Natural killer cell (primary cell): ENCODE measurements at regions not wholly inside any gene's neighbourhood (a gene's known extent, or its start where the extent isn't known, plus 50 kb on each side); places are given as distances from the start of the nearest gene placed in this dataset.

Source experiments
- ATAC-seq, 3 donors: fragments of 150-1000 bp in 2 of 3; fragments of 200-7000 bp in 1 of 3; cut with Tn5 transposase; 1 replicate in 1 of 3; 2 replicates in 2 of 3; pipeline ENCODE4 v1.10.0; 2021; ENCODE audit warnings: mild to moderate bottlenecking in 2 of 3, moderate library complexity in 2 of 3
- DNase-seq, 2 donors: peaks; one replicate each; pipeline versions ENCODE4 v3.0.0 to v3.0.0-alpha.2; 2013 to 2021; ENCODE audit warnings: mixed read lengths in 1 of 2
- H3K27ac ChIP-seq: one replicate; pipeline ENCODE4 v1.5.1; 2013; ENCODE audit warnings: mild to moderate bottlenecking, low read length
- H3K27me3 ChIP-seq: one replicate; pipeline ENCODE4 v1.6.1; 2013; ENCODE audit warnings: low read length; ENCODE audit not compliant: control insufficient read depth, insufficient read depth
- H3K36me3 ChIP-seq: one replicate; pipeline ENCODE4 v1.6.1; 2013; ENCODE audit warnings: low read length; ENCODE audit not compliant: control insufficient read depth, insufficient read depth
- H3K4me1 ChIP-seq: one replicate; pipeline ENCODE4 v1.6.1; 2013; ENCODE audit warnings: low read length; ENCODE audit not compliant: control insufficient read depth, insufficient read depth
- H3K4me3 ChIP-seq: one replicate; pipeline ENCODE4 v1.5.1; 2013; ENCODE audit warnings: low read length
- H3K9me3 ChIP-seq: one replicate; pipeline ENCODE4 v1.6.1; 2013; ENCODE audit warnings: low read length; ENCODE audit not compliant: control insufficient read depth, insufficient read depth
- H3K27ac Mint-ChIP-seq, 2 donors: one replicate each; pipeline ENCODE4 v1.8.0; 2022; ENCODE audit warnings: mild to moderate bottlenecking in 2 of 2, mixed read lengths in 2 of 2, moderate library complexity in 1 of 2
- H3K27me3 Mint-ChIP-seq, 2 donors: one replicate each; pipeline ENCODE4 v1.8.0; 2022; ENCODE audit warnings: low read depth in 2 of 2, mixed read lengths in 2 of 2
- H3K36me3 Mint-ChIP-seq: one replicate; pipeline ENCODE4 v1.8.0; 2022; ENCODE audit warnings: mixed read lengths
- H3K4me1 Mint-ChIP-seq, 2 donors: one replicate each; pipeline ENCODE4 v1.8.0; 2022; ENCODE audit warnings: mixed read lengths in 2 of 2
- H3K4me3 Mint-ChIP-seq: one replicate; pipeline ENCODE4 v1.8.0; 2022; ENCODE audit warnings: mild to moderate bottlenecking, moderate library complexity, mixed read lengths
- H3K9me3 Mint-ChIP-seq, 2 donors: one replicate each; pipeline ENCODE4 v1.8.0; 2022; ENCODE audit warnings: mixed read lengths in 2 of 2
- WGBS: methylation state at CpG from one replicate; pipeline ENCODE4 v1.1.7; 2013; ENCODE audit warnings: missing lambda C conversion rate; ENCODE audit not compliant: insufficient coverage; 5-methylcytosine and 5-hydroxymethylcytosine counted together
- intact Hi-C: fragments of 100-400 bp; cut with micrococcal nuclease; formaldehyde crosslinking; loops from one replicate; pipeline ENCODE4 v1.14.2; 2022
- TF ChIP-seq, protein P1 (sequence below): fragments of 200-600 bp; IDR thresholded peaks from one replicate; pipeline ENCODE4 v1.8.0; 2022; ENCODE audit warnings: antibody characterized with exemption

DNA sequence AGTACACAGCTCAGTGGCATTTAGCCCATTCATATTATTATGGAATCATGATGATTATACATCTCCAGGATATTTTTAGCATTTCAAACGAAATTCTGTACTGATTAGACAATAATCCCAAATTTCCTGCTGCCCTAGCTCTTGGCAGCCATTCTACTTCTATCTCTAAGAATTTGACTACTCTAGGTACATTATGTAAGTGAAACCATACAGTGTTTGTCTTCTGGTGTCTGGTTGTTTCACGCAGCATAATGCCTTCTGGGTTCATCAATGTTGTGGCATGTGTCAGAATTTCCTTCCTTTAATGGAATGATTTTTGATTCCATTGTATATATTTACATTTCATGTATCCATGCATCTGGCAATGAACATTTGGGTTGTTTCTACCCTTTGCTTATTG lies 517.7 kb downstream of the ETS1 start:
- WGBS = 88% methylated on average over 2 of the region's 2 CpGs
- peaks cover 0 to 5% of the 10 kb centered on the region in 2 donors for H3K4me1 Mint-ChIP-seq
- no peaks in the 10 kb centered on the region for H3K4me1 ChIP-seq
- no peak overlapping the region for H3K4me3 ChIP-seq
- ATAC-seq = no peak
- no peaks in the 10 kb centered on the region for H3K36me3 ChIP-seq
- TF ChIP-seq, protein P1, sequence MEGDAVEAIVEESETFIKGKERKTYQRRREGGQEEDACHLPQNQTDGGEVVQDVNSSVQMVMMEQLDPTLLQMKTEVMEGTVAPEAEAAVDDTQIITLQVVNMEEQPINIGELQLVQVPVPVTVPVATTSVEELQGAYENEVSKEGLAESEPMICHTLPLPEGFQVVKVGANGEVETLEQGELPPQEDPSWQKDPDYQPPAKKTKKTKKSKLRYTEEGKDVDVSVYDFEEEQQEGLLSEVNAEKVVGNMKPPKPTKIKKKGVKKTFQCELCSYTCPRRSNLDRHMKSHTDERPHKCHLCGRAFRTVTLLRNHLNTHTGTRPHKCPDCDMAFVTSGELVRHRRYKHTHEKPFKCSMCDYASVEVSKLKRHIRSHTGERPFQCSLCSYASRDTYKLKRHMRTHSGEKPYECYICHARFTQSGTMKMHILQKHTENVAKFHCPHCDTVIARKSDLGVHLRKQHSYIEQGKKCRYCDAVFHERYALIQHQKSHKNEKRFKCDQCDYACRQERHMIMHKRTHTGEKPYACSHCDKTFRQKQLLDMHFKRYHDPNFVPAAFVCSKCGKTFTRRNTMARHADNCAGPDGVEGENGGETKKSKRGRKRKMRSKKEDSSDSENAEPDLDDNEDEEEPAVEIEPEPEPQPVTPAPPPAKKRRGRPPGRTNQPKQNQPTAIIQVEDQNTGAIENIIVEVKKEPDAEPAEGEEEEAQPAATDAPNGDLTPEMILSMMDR = no peak
- no peak overlapping the region for H3K4me3 Mint-ChIP-seq
- H3K9me3 Mint-ChIP-seq = no peaks in the 10 kb centered on the region
- peaks cover 0 to 2% of the 10 kb centered on the region in 2 donors for H3K27me3 Mint-ChIP-seq
- H3K36me3 Mint-ChIP-seq = no peaks in the 10 kb centered on the region
- intact Hi-C loops = no loop called here
- H3K27ac Mint-ChIP-seq = no peak overlapping the region
- no peak for DNase-seq
- no peaks in the 10 kb centered on the region for H3K9me3 ChIP-seq
- no peaks in the 10 kb centered on the region for H3K27me3 ChIP-seq
- no peak overlapping the region for H3K27ac ChIP-seq

DNA sequence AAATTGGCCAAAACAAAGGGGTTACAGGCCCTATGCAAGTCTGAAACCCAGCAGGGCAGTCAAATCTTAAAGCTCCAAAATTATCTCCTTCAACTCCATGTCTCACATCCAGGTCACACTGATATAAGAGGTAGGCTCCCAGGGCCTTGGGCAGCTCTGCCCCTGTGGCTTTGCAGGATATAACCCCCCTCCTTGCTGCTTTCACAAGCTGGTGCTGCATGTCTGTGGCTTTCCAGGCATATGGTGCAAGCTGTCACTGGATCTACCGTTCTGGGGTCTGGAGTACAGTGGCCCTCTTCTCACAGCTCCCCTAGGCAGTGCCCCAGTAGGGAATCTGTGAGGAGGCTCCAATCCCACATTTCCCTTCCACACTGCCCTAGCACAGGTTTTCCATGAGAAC lies 519.6 kb downstream of the ETS1 start:
- DNase-seq (no peak), ATAC-seq (no peak)
- TF ChIP-seq, protein P1 = no peak
- Mint-ChIP-seq H3K4me1 (peaks cover 0 to 5% of the 10 kb centered on the region in 2 donors), H3K27ac (no peak overlapping the region), H3K4me3 (no peak overlapping the region), H3K36me3 (peaks cover 11% of the 10 kb centered on the region), H3K9me3 (no peaks in the 10 kb centered on the region), H3K27me3 (no peaks in the 10 kb centered on the region)
- intact Hi-C loops = no loop called here
- H3K27ac ChIP-seq = no peak overlapping the region
- H3K4me1 ChIP-seq = no peaks in the 10 kb centered on the region
- H3K9me3 ChIP-seq = no peaks in the 10 kb centered on the region
- no peaks in the 10 kb centered on the region for H3K27me3 ChIP-seq
- no peaks in the 10 kb centered on the region for H3K36me3 ChIP-seq
- WGBS = 33% methylated on average over 1 of the region's 1 CpG
- H3K4me3 ChIP-seq = no peak overlapping the region

DNA sequence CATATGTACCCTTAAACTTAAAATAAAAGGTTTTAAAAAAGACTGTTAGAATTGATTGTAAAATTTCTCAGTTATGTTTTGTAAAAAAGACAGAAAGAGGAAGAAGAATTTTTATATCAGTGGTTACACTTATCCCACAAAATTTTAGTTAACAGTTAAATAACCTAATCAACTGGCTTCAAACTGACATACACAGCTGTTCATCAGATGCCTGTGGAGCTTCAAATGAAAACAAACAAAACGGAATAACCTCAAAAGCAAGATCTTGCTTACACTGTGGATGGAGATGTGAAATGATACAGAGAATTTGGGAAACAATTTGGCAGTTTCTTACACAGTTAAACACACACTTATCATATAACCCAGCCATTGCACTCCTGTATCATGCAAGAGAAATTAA lies 521.0 kb downstream of the ETS1 start:
- Histone ChIP-seq H3K4me1 (no peaks in the 10 kb centered on the region), H3K4me3 (no peak overlapping the region), H3K27ac (no peak overlapping the region), H3K9me3 (no peaks in the 10 kb centered on the region), H3K27me3 (no peaks in the 10 kb centered on the region), H3K36me3 (no peaks in the 10 kb centered on the region)
- Mint-ChIP-seq H3K27ac (no peak overlapping the region), H3K4me1 (peaks cover 0 to 5% of the 10 kb centered on the region in 2 donors), H3K9me3 (no peaks in the 10 kb centered on the region), H3K27me3 (no peaks in the 10 kb centered on the region), H3K4me3 (no peak overlapping the region), H3K36me3 (peaks cover 11% of the 10 kb centered on the region)
- ATAC-seq (no peak), DNase-seq (no peak)
- intact Hi-C loops = no loop called here
- no CpG with 5 or more reads among the region's 1 CpG for WGBS
- TF ChIP-seq, protein P1 = no peak

DNA sequence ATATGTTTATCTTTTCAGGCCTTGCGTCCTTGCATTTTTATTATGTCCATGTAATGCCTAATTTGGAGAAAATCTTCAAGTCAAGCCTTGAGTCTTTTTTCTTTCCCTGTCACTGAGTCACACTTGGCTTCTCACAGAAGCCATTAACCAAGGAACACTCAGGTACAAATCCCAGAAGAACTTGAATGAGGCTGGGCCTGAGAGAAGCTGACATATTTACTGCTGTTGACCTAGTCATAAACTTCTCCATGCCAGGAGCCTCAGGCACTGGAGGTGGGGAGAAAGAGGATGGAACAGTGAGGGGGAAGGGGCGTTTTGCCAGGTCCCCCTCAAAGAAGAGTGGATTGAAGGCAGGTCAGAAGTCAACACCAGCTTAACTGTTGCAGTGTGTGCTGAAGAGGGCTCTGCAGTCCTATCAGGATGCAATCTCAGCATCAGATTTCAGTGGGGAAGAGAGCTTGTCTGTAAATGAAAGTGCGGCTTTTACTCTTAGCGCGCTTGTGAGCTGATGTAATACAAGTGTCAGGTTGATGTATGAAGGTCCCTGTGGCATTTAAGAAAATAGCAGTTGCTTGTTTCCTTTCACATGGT lies 526.0 kb downstream of the ETS1 start:
- H3K27ac ChIP-seq = no peak overlapping the region
- ATAC-seq (peak in 1 of 3 donors; percentile 43), DNase-seq (peak in 1 of 2 donors; percentile 21)
- Mint-ChIP-seq H3K4me3 (no peak overlapping the region), H3K4me1 (peaks cover under 1% of the 10 kb centered on the region in 2 donors), H3K36me3 (peaks cover 11% of the 10 kb centered on the region), H3K27ac (no peak overlapping the region), H3K27me3 (no peaks in the 10 kb centered on the region), H3K9me3 (no peaks in the 10 kb centered on the region)
- H3K9me3 ChIP-seq = no peaks in the 10 kb centered on the region
- peaks cover 5% of the 10 kb centered on the region for H3K4me1 ChIP-seq
- H3K36me3 ChIP-seq = no peaks in the 10 kb centered on the region
- TF ChIP-seq, protein P1 = no peak
- intact Hi-C loops = no loop called here
- H3K27me3 ChIP-seq = no peaks in the 10 kb centered on the region
- no peak overlapping the region for H3K4me3 ChIP-seq
- WGBS = 63% methylated on average over 5 of the region's 5 CpGs
